GM21381 (cell line): ENCODE measurements at regions not wholly inside any gene's neighbourhood (a gene's known extent, or its start where the extent isn't known, plus 50 kb on each side); places are given as distances from the start of the nearest gene placed in this dataset.

Experiments used
- ATAC-seq: cut with Tn5 transposase; IDR thresholded peaks from one replicate; pipeline ENCODE4 v1.9.1; 2021; ENCODE audit warnings: mild to moderate bottlenecking, moderate library complexity; ENCODE audit not compliant: unreplicated experiment

GRCh38 chrX:15191830-15192229, 78.1 kb downstream of the ASB9 start:
- ATAC-seq: no peak

GRCh38 chrX:15188039-15188438, 81.8 kb downstream of the ASB9 start:
- no peak for ATAC-seq

- no peak for ATAC-seq
These were observed 92.6 kb downstream of the ASB9 start for GRCh38 chrX:15177316-15177715.

GRCh38 chrX:15173411-15173810, 96.5 kb downstream of the ASB9 start:
- ATAC-seq: no peak

GRCh38 chrX:15170927-15171326, 99.0 kb downstream of the ASB9 start:
- no peak for ATAC-seq

GRCh38 chrX:15167826-15168225, 102.1 kb downstream of the ASB9 start:
- no peak for ATAC-seq

GRCh38 chrX:15165832-15166231, 104.1 kb downstream of the ASB9 start:
- ATAC-seq: no peak

GRCh38 chrX:15163131-15163530, 106.8 kb downstream of the ASB9 start:
- ATAC-seq: no peak

GRCh38 chrX:15160558-15161095, 109.3 kb downstream of the ASB9 start:
- peak; percentile 54 for ATAC-seq

GRCh38 chrX:15158736-15159406, 111.0 kb downstream of the ASB9 start:
- ATAC-seq: peak; percentile 71

GRCh38 chrX:15158350-15158735, 111.5 kb downstream of the ASB9 start:
- ATAC-seq: peak; percentile 9

- ATAC-seq: no peak
These were observed 112.3 kb downstream of the ASB9 start for GRCh38 chrX:15157624-15158023.

GRCh38 chrX:15151267-15152186, 118.4 kb downstream of the ASB9 start:
- ATAC-seq: peak; percentile 78

- ATAC-seq: no peak
These were observed 119.3 kb downstream of the ASB9 start for GRCh38 chrX:15150586-15150985.

- ATAC-seq: no peak
These were observed 123.4 kb downstream of the ASB9 start for GRCh38 chrX:15146515-15146914.

- no peak for ATAC-seq
These were observed 126.1 kb downstream of the ASB9 start for GRCh38 chrX:15143825-15144121.

GRCh38 chrX:15143050-15143824, 126.6 kb downstream of the ASB9 start:
- ATAC-seq: peak; percentile 61

GRCh38 chrX:15142084-15142715, 127.7 kb downstream of the ASB9 start:
- no peak for ATAC-seq

- no peak for ATAC-seq
These were observed 133.1 kb downstream of the ASB9 start for GRCh38 chrX:15136795-15137194.

GRCh38 chrX:15129412-15129811, 140.5 kb downstream of the ASB9 start:
- no peak for ATAC-seq

- ATAC-seq: no peak
These were observed 141.0 kb downstream of the ASB9 start for GRCh38 chrX:15128861-15129260.
